PC-9 (cell line): ENCODE measurements at regions not wholly inside any gene's neighbourhood (a gene's known extent, or its start where the extent isn't known, plus 50 kb on each side); places are given as distances from the start of the nearest gene placed in this dataset.

Experiments used
- BruUV-seq: library from RNA; stranded (reverse); fragments of 400-500 nt; replicated peaks from 2 replicates; lab custom pipeline; 2021; lab: Mats Ljungman, UMichigan
- CTCF ChIA-PET: fragments of 300-600 bp; sonication (Branson Sonifier 250); formaldehyde crosslinking; loops from one replicate; lab custom pipeline; 2022; ENCODE audit warnings: antibody characterized with exemption; lab: Charles Lee
- POLR2A ChIA-PET: fragments of 300-600 bp; sonication (Branson Sonifier 250); formaldehyde crosslinking; loops from one replicate; lab custom pipeline; 2022; ENCODE audit warnings: antibody characterized with exemption; ENCODE audit not compliant: unreplicated experiment; lab: Charles Lee
- DNase-seq, 2 experiments: peaks; one replicate each; pipeline versions ENCODE4 v3.0.0 to v3.0.0-alpha.2; 2015 to 2022; ENCODE audit warnings: mixed read lengths in 1 of 2
- H2AFZ ChIP-seq: fragments of 200-600 bp; sonication (generic); 2 replicates; pipeline ENCODE4 v1.8.1; 2017; ENCODE audit warnings: antibody characterized with exemption
- H3F3A ChIP-seq: fragments of 200-600 bp; sonication (generic); 2 replicates; pipeline ENCODE4 v1.8.1; 2017; ENCODE audit warnings: antibody characterized with exemption, mild to moderate bottlenecking, low read depth; ENCODE audit not compliant: insufficient read depth
- H3K27ac ChIP-seq: fragments of 200-600 bp; sonication (generic); 2 replicates; pipeline ENCODE4 v1.6.1; 2016; ENCODE audit warnings: mixed run types
- H3K27me3 ChIP-seq: fragments of 200-600 bp; sonication (generic); 2 replicates; pipeline ENCODE4 v1.6.1; 2016; ENCODE audit warnings: low read depth, mixed run types; ENCODE audit not compliant: insufficient read depth
- H3K36me3 ChIP-seq: fragments of 200-600 bp; sonication (generic); 2 replicates; pipeline ENCODE4 v1.6.1; 2016; ENCODE audit warnings: low read depth, mixed run types
- H3K4me1 ChIP-seq: fragments of 200-600 bp; sonication (generic); replicated peaks from 2 replicates; pipeline ENCODE4 v1.6.1; 2016; ENCODE audit warnings: mixed run types; ENCODE audit not compliant: insufficient read depth
- H3K4me2 ChIP-seq: fragments of 200-600 bp; sonication (generic); 2 replicates; pipeline ENCODE4 v1.6.1; 2017; ENCODE audit warnings: mixed run types
- H3K4me3 ChIP-seq: fragments of 200-600 bp; sonication (generic); 2 replicates; pipeline ENCODE4 v1.6.1; 2016; ENCODE audit warnings: mixed run types
- H3K79me2 ChIP-seq: fragments of 200-600 bp; sonication (generic); 2 replicates; pipeline ENCODE4 v1.6.1; 2017; ENCODE audit warnings: low read depth, mixed run types
- H3K9me2 ChIP-seq: fragments of 200-600 bp; sonication (generic); 2 replicates; pipeline ENCODE4 v1.8.1; 2017; ENCODE audit warnings: mild to moderate bottlenecking; ENCODE audit not compliant: insufficient read depth
- H3K9me3 ChIP-seq: fragments of 200-600 bp; sonication (generic); 2 replicates; pipeline ENCODE4 v1.8.1; 2016; ENCODE audit warnings: low read depth; ENCODE audit not compliant: insufficient read depth
- H4K20me1 ChIP-seq: fragments of 200-600 bp; sonication (generic); 2 replicates; pipeline ENCODE4 v1.8.1; 2017; ENCODE audit not compliant: insufficient read depth
- CTCF ChIP-seq: fragments of 200-600 bp; sonication (generic); conservative IDR thresholded peaks from 2 replicates; pipeline ENCODE4 v1.6.1; 2017; ENCODE audit warnings: mixed run types, antibody characterized with exemption, mild to moderate bottlenecking, moderate library complexity
- EZH2 ChIP-seq: fragments of 200-600 bp; sonication (generic); IDR thresholded peaks from 2 replicates; pipeline ENCODE4 v1.8.0; 2017; ENCODE audit warnings: antibody characterized with exemption, low read depth
- intact Hi-C: fragments of 100-400 bp; cut with micrococcal nuclease; formaldehyde crosslinking; loops from one replicate; pipeline ENCODE4 v1.10.0; 2022; ENCODE audit not compliant: unreplicated experiment

- no peak overlapping the region for H2AFZ ChIP-seq
- no TSS peak for BruUV-seq
- H3K27ac ChIP-seq = no peak overlapping the region
- TF ChIP-seq EZH2 = no peak
- TF ChIP-seq CTCF = no peak
- POLR2A ChIA-PET = no interaction called here
- H3K36me3 ChIP-seq = no peaks in the 10 kb centered on the region
- no peaks in the 10 kb centered on the region for H4K20me1 ChIP-seq
- no peaks in the 10 kb centered on the region for H3F3A ChIP-seq
- H3K4me3 ChIP-seq = no peak overlapping the region
- no peaks in the 10 kb centered on the region for H3K9me3 ChIP-seq
- DNase-seq = no peak
- H3K27me3 ChIP-seq = peaks cover 12% of the 10 kb centered on the region; the same call in 1 of the 2 replicates
- no peaks in the 10 kb centered on the region for H3K4me1 ChIP-seq
- H3K9me2 ChIP-seq = no peaks in the 10 kb centered on the region
- no peaks in the 10 kb centered on the region for H3K79me2 ChIP-seq
- H3K4me2 ChIP-seq = no peak overlapping the region
- intact Hi-C loops = no loop called here
- CTCF ChIA-PET = no interaction called here
Observed at GRCh38 chr6:164208371-164208770, 793.9 kb downstream of the QKI start.

GRCh38 chr6:164206807-164207423, 792.4 kb downstream of the QKI start:
- TF ChIP-seq EZH2 (no peak), CTCF (no peak)
- H3K4me1 ChIP-seq = no peaks in the 10 kb centered on the region
- H3K36me3 ChIP-seq = no peaks in the 10 kb centered on the region
- H3K79me2 ChIP-seq = no peaks in the 10 kb centered on the region
- H3K27me3 ChIP-seq = peaks cover 12% of the 10 kb centered on the region; the same call in 1 of the 2 replicates
- H3K4me2 ChIP-seq = no peak overlapping the region
- BruUV-seq = no TSS peak
- H3K4me3 ChIP-seq = no peak overlapping the region
- ChIA-PET POLR2A (no interaction called here), CTCF (no interaction called here)
- no peak for DNase-seq
- no peaks in the 10 kb centered on the region for H3F3A ChIP-seq
- H2AFZ ChIP-seq = no peak overlapping the region
- H3K27ac ChIP-seq = no peak overlapping the region
- intact Hi-C loops = no loop called here
- no peaks in the 10 kb centered on the region for H3K9me3 ChIP-seq
- no peaks in the 10 kb centered on the region for H4K20me1 ChIP-seq
- H3K9me2 ChIP-seq = no peaks in the 10 kb centered on the region

- BruUV-seq = no TSS peak
- H4K20me1 ChIP-seq = no peaks in the 10 kb centered on the region
- ChIA-PET POLR2A (no interaction called here), CTCF (no interaction called here)
- no peak overlapping the region for H3K4me3 ChIP-seq
- no peaks in the 10 kb centered on the region for H3F3A ChIP-seq
- H3K9me3 ChIP-seq = no peaks in the 10 kb centered on the region
- no peaks in the 10 kb centered on the region for H3K36me3 ChIP-seq
- no peaks in the 10 kb centered on the region for H3K79me2 ChIP-seq
- H3K27ac ChIP-seq = no peak overlapping the region
- H2AFZ ChIP-seq = no peak overlapping the region
- no peaks in the 10 kb centered on the region for H3K4me1 ChIP-seq
- intact Hi-C loops = no loop called here
- no peaks in the 10 kb centered on the region for H3K27me3 ChIP-seq
- H3K4me2 ChIP-seq = no peak overlapping the region
- DNase-seq = no peak
- H3K9me2 ChIP-seq = no peaks in the 10 kb centered on the region
- TF ChIP-seq EZH2 = no peak
- no peak for TF ChIP-seq CTCF
Observed at GRCh38 chr6:164200071-164200470, 785.6 kb downstream of the QKI start.
